ENCODE measurements at regions not wholly inside any gene's neighbourhood (a gene's known extent, or its start where the extent isn't known, plus 50 kb on each side); places are given as distances from the start of the nearest gene placed in this dataset.
"Not testable (repeated sequence)": the region's sequence is repeated elsewhere in the genome, so short reads cannot be mapped to it uniquely, and the experiment has no call there.

DNA sequence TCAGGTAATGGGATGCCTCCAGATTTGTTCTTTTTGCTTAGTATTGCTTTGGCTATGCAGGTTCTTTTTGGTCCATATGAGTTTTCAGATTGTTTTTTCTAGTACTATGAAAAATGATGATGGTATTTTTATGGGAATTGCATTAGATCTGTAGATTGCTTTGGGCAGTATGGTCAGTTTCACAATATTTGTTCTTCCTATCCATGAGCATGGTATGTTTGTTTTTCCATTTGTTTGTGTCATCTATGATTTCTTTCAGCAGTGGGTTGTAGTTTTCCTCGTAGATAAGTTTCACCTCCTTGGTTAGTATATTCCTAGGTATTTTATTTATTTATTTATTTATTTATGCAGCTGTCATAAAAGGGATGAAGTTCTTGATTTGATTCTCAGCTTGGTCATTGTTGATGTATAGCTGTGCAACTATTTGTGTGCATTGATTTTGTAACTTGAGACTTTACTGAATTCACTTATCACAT lies 103.9 kb upstream of the DNAH14 start:
- H3K4me3 Mint-ChIP-seq (ENCODE audit: low read depth, unreplicated experiment), result no peak overlapping the region
- peaks cover 8% of the 10 kb centered on the region for H3K9me3 Mint-ChIP-seq (ENCODE audit: low read depth, unreplicated experiment)
- H3K27me3 Mint-ChIP-seq (ENCODE audit: unreplicated experiment), result peaks cover 48% of the 10 kb centered on the region
- H3K27ac Mint-ChIP-seq (ENCODE audit: unreplicated experiment), result no peak overlapping the region
- CTCF ChIA-PET, result no interaction called here
- DNase-seq, result no peak
- H3K4me1 Mint-ChIP-seq (ENCODE audit: low read depth, unreplicated experiment), result no peaks in the 10 kb centered on the region
- TF ChIP-seq, protein P1, sequence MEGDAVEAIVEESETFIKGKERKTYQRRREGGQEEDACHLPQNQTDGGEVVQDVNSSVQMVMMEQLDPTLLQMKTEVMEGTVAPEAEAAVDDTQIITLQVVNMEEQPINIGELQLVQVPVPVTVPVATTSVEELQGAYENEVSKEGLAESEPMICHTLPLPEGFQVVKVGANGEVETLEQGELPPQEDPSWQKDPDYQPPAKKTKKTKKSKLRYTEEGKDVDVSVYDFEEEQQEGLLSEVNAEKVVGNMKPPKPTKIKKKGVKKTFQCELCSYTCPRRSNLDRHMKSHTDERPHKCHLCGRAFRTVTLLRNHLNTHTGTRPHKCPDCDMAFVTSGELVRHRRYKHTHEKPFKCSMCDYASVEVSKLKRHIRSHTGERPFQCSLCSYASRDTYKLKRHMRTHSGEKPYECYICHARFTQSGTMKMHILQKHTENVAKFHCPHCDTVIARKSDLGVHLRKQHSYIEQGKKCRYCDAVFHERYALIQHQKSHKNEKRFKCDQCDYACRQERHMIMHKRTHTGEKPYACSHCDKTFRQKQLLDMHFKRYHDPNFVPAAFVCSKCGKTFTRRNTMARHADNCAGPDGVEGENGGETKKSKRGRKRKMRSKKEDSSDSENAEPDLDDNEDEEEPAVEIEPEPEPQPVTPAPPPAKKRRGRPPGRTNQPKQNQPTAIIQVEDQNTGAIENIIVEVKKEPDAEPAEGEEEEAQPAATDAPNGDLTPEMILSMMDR (IDR thresholded peaks at IDR 0.05; ENCODE audit: unreplicated experiment), result no peak
- no peaks in the 10 kb centered on the region for H3K36me3 Mint-ChIP-seq (ENCODE audit: insufficient read depth, unreplicated experiment)
- no TSS peak for BruUV-seq (replicated peaks)
- intact Hi-C loops (cut with micrococcal nuclease; ENCODE audit: unreplicated experiment), result no loop called here

- Mint-ChIP-seq H3K9me3 (ENCODE audit: low read depth, unreplicated experiment) (peaks cover 3% of the 10 kb centered on the region), H3K27ac (ENCODE audit: unreplicated experiment) (no peak overlapping the region), H3K36me3 (ENCODE audit: insufficient read depth, unreplicated experiment) (no peaks in the 10 kb centered on the region), H3K4me1 (ENCODE audit: low read depth, unreplicated experiment) (no peaks in the 10 kb centered on the region), H3K27me3 (ENCODE audit: unreplicated experiment) (peaks cover 63% of the 10 kb centered on the region), H3K4me3 (ENCODE audit: low read depth, unreplicated experiment) (no peak overlapping the region)
- CTCF ChIA-PET, result no interaction called here
- BruUV-seq (replicated peaks), result no TSS peak
- no peak for DNase-seq
- intact Hi-C loops (cut with micrococcal nuclease; ENCODE audit: unreplicated experiment), result no loop called here
- TF ChIP-seq, protein P1 (IDR thresholded peaks at IDR 0.05; ENCODE audit: unreplicated experiment), result no peak
Measured at GRCh38 chr1:224828691-224829090, 100.8 kb upstream of the DNAH14 start.

GRCh38 chr1:224831501-224831900 lies 98.0 kb upstream of the DNAH14 start:
- Mint-ChIP-seq H3K9me3 (ENCODE audit: low read depth, unreplicated experiment) (peaks cover 3% of the 10 kb centered on the region), H3K4me3 (ENCODE audit: low read depth, unreplicated experiment) (no peak overlapping the region), H3K4me1 (ENCODE audit: low read depth, unreplicated experiment) (no peaks in the 10 kb centered on the region), H3K27me3 (ENCODE audit: unreplicated experiment) (peaks cover 49% of the 10 kb centered on the region), H3K36me3 (ENCODE audit: insufficient read depth, unreplicated experiment) (no peaks in the 10 kb centered on the region), H3K27ac (ENCODE audit: unreplicated experiment) (no peak overlapping the region)
- TF ChIP-seq, protein P1 (IDR thresholded peaks at IDR 0.05; ENCODE audit: unreplicated experiment), result no peak
- intact Hi-C loops (cut with micrococcal nuclease; ENCODE audit: unreplicated experiment), result no loop called here
- CTCF ChIA-PET, result no interaction called here
- DNase-seq, result no peak
- BruUV-seq (replicated peaks), result no TSS peak

GRCh38 chr1:224839648-224840300 lies 89.7 kb upstream of the DNAH14 start:
- H3K4me3 Mint-ChIP-seq (ENCODE audit: low read depth, unreplicated experiment); BruUV-seq (replicated peaks); H3K27me3 Mint-ChIP-seq (ENCODE audit: unreplicated experiment); H3K4me1 Mint-ChIP-seq (ENCODE audit: low read depth, unreplicated experiment); H3K9me3 Mint-ChIP-seq (ENCODE audit: low read depth, unreplicated experiment); intact Hi-C loops (cut with micrococcal nuclease; ENCODE audit: unreplicated experiment); H3K27ac Mint-ChIP-seq (ENCODE audit: unreplicated experiment); H3K36me3 Mint-ChIP-seq (ENCODE audit: insufficient read depth, unreplicated experiment); DNase-seq: not testable (repeated sequence)
- CTCF ChIA-PET, result interaction anchor here (0.7 kb wide), 1 partner anchor 599 kb away, joined by 5 read pairs; no protein-coding TSS in a partner anchor

- H3K27ac Mint-ChIP-seq (ENCODE audit: unreplicated experiment); H3K27me3 Mint-ChIP-seq (ENCODE audit: unreplicated experiment); H3K36me3 Mint-ChIP-seq (ENCODE audit: insufficient read depth, unreplicated experiment); H3K4me1 Mint-ChIP-seq (ENCODE audit: low read depth, unreplicated experiment); BruUV-seq (replicated peaks); CTCF ChIA-PET; DNase-seq; H3K4me3 Mint-ChIP-seq (ENCODE audit: low read depth, unreplicated experiment); H3K9me3 Mint-ChIP-seq (ENCODE audit: low read depth, unreplicated experiment); intact Hi-C loops (cut with micrococcal nuclease; ENCODE audit: unreplicated experiment): not testable (repeated sequence)
Measured at GRCh38 chr1:224841803-224842202, 87.7 kb upstream of the DNAH14 start.
